ENCODE measurements at regions not wholly inside any gene's neighbourhood (a gene's known extent, or its start where the extent isn't known, plus 50 kb on each side); places are given as distances from the start of the nearest gene placed in this dataset.

- TF ChIP-seq EP300 (IDR thresholded peaks at IDR 0.05) = no peak
- no peak for TF ChIP-seq POLR2A (IDR thresholded peaks at IDR 0.05)
Measured at GRCh38 chr5:27450607-27451006, 412.2 kb upstream of the CDH9 start.

All from ovary (tissue), 1 donor.